ENCODE measurements at regions not wholly inside any gene's neighbourhood (a gene's known extent, or its start where the extent isn't known, plus 50 kb on each side); places are given as distances from the start of the nearest gene placed in this dataset.

- DNase-seq (ENCODE audit: low spot score) = no peak
Observed at GRCh38 chr2:129152514-129152913, 827.0 kb upstream of the RAB6C start.

GRCh38 chr2:129160879-129161278 lies 818.6 kb upstream of the RAB6C start:
- no peak for DNase-seq (ENCODE audit: low spot score)

GRCh38 chr2:129164220-129164949 lies 815.1 kb upstream of the RAB6C start:
- no peak for DNase-seq (ENCODE audit: low spot score)

- DNase-seq (ENCODE audit: low spot score) = no peak
Observed at GRCh38 chr2:129165006-129165405, 814.5 kb upstream of the RAB6C start.

- no peak for DNase-seq (ENCODE audit: low spot score)
Observed at GRCh38 chr2:129167456-129167855, 812.0 kb upstream of the RAB6C start.

- no peak for DNase-seq (ENCODE audit: low spot score)
Observed at GRCh38 chr2:129170570-129170969, 808.9 kb upstream of the RAB6C start.

GRCh38 chr2:129174143-129174542 lies 805.3 kb upstream of the RAB6C start:
- no peak for DNase-seq (ENCODE audit: low spot score)

- DNase-seq (ENCODE audit: low spot score) = no peak
Observed at GRCh38 chr2:129175051-129175450, 804.4 kb upstream of the RAB6C start.

GRCh38 chr2:129176375-129176774 lies 803.1 kb upstream of the RAB6C start:
- DNase-seq (ENCODE audit: low spot score) = no peak

- DNase-seq (ENCODE audit: low spot score) = no peak
Observed at GRCh38 chr2:129178356-129178755, 801.1 kb upstream of the RAB6C start.

- no peak for DNase-seq (ENCODE audit: low spot score)
Observed at GRCh38 chr2:129179199-129179598, 800.3 kb upstream of the RAB6C start.

- no peak for DNase-seq (ENCODE audit: low spot score)
Observed at GRCh38 chr2:129180124-129180716, 799.2 kb upstream of the RAB6C start.

GRCh38 chr2:129181433-129181832 lies 798.0 kb upstream of the RAB6C start:
- no peak for DNase-seq (ENCODE audit: low spot score)

GRCh38 chr2:129181963-129182362 lies 797.5 kb upstream of the RAB6C start:
- no peak for DNase-seq (ENCODE audit: low spot score)

GRCh38 chr2:129187343-129187742 lies 792.1 kb upstream of the RAB6C start:
- no peak for DNase-seq (ENCODE audit: low spot score)

- DNase-seq (ENCODE audit: low spot score) = no peak
Observed at GRCh38 chr2:129188451-129188850, 791.0 kb upstream of the RAB6C start.

- no peak for DNase-seq (ENCODE audit: low spot score)
Observed at GRCh38 chr2:129189617-129190319, 789.7 kb upstream of the RAB6C start.

GRCh38 chr2:129190494-129190893 lies 789.0 kb upstream of the RAB6C start:
- no peak for DNase-seq (ENCODE audit: low spot score)

GRCh38 chr2:129191530-129191929 lies 787.9 kb upstream of the RAB6C start:
- no peak for DNase-seq (ENCODE audit: low spot score)

- no peak for DNase-seq (ENCODE audit: low spot score)
Observed at GRCh38 chr2:129192117-129192516, 787.3 kb upstream of the RAB6C start.

GRCh38 chr2:129192841-129193253 lies 786.6 kb upstream of the RAB6C start:
- no peak for DNase-seq (ENCODE audit: low spot score)

GRCh38 chr2:129193961-129194360 lies 785.5 kb upstream of the RAB6C start:
- DNase-seq (ENCODE audit: low spot score) = no peak

- no peak for DNase-seq (ENCODE audit: low spot score)
Observed at GRCh38 chr2:129199501-129199900, 780.0 kb upstream of the RAB6C start.

Measured in activated CD4-positive, alpha-beta T cell treated with anti-CD3 and anti-CD28 coated beads, Interleukin-2, Interleukin-4, amounts not matched to agents 100 ng/mL and 50 ng/mL, durations not matched to agents 16 hours and 8 hours (primary cell).